IMR-90 (cell line): ENCODE measurements at regions not wholly inside any gene's neighbourhood (a gene's known extent, or its start where the extent isn't known, plus 50 kb on each side); places are given as distances from the start of the nearest gene placed in this dataset.

Source experiments
- BHLHE40 ChIP-seq: fragments of 150-350 bp; IDR thresholded peaks from 2 replicates; pipeline ENCODE4 v1.6.1; 2016; ENCODE audit warnings: mild to moderate bottlenecking, low read depth, low read length
- CEBPB ChIP-seq: IDR thresholded peaks from 2 replicates; pipeline ENCODE4 v1.6.1; 2012; ENCODE audit warnings: low read depth, low read length, improper control_type of control experiment
- FOS ChIP-seq: fragments of 150-350 bp; IDR thresholded peaks from 2 replicates; pipeline ENCODE4 v1.6.1; 2016; ENCODE audit warnings: low read depth, low read length
- MAFK ChIP-seq: IDR thresholded peaks from 2 replicates; pipeline ENCODE4 v1.6.1; 2012; ENCODE audit warnings: low read depth, low read length, improper control_type of control experiment
- MAZ ChIP-seq: IDR thresholded peaks from 2 replicates; pipeline ENCODE4 v1.6.1; 2012; ENCODE audit warnings: low read depth, mild to moderate bottlenecking, low read length, improper control_type of control experiment, moderate library complexity, borderline replicate concordance
- MXI1 ChIP-seq: IDR thresholded peaks from 2 replicates; pipeline ENCODE4 v1.6.1; 2012; ENCODE audit warnings: low read depth, mild to moderate bottlenecking, low read length, moderate library complexity, borderline replicate concordance
- NFE2L2 ChIP-seq: fragments of 150-350 bp; IDR thresholded peaks from 2 replicates; pipeline ENCODE4 v1.6.1; 2016; ENCODE audit warnings: low read depth, mild to moderate bottlenecking, low read length
- POLR2A ChIP-seq: IDR thresholded peaks from 2 replicates; pipeline ENCODE4 v1.6.1; 2012; ENCODE audit warnings: mild to moderate bottlenecking, low read depth, low read length
- RCOR1 ChIP-seq: IDR thresholded peaks from 2 replicates; pipeline ENCODE4 v1.6.1; 2012; ENCODE audit warnings: mild to moderate bottlenecking, low read length, improper control_type of control experiment; ENCODE audit not compliant: insufficient replicate concordance
- RFX5 ChIP-seq: IDR thresholded peaks from 2 replicates; pipeline ENCODE4 v1.8.0; 2012; ENCODE audit warnings: low read depth, mild to moderate bottlenecking, low read length, moderate library complexity
- TF ChIP-seq, protein P1 (sequence below): conservative IDR thresholded peaks from 2 replicates; pipeline ENCODE4 v1.5.1; 2012; ENCODE audit warnings: mild to moderate bottlenecking, low read depth, low read length, improper control_type of control experiment
- TF ChIP-seq, protein P2 (sequence below): fragments of 150-350 bp; IDR thresholded peaks from 2 replicates; pipeline ENCODE4 v1.6.1; 2017; ENCODE audit warnings: mild to moderate bottlenecking, antibody characterized with exemption, low read length, low read depth
- TF ChIP-seq, protein P3 (sequence below): fragments of 150-350 bp; IDR thresholded peaks from 2 replicates; pipeline ENCODE4 v1.6.1; 2016; ENCODE audit warnings: low read depth, mild to moderate bottlenecking, low read length, moderate library complexity, borderline replicate concordance

DNA sequence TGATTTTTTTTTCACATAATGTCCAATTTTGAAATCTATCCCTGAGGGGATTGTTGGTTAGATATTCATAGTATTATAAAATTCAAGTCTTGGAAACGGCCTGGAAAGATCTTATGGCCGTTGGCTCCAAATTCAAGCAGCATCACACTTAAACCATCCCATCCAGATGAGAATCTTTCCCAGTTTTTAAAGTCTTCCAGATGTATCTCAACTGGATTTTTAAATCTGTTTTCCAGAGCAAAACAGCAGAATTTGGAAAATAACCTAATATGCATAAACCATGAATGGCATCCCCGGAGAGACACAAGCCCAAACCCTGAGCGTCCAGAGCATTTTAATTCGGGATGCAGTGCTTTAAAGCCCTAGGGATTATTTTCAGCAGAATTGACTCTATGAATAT, 208.2 kb upstream of the PRKCQ start:
- TF ChIP-seq, protein P1, sequence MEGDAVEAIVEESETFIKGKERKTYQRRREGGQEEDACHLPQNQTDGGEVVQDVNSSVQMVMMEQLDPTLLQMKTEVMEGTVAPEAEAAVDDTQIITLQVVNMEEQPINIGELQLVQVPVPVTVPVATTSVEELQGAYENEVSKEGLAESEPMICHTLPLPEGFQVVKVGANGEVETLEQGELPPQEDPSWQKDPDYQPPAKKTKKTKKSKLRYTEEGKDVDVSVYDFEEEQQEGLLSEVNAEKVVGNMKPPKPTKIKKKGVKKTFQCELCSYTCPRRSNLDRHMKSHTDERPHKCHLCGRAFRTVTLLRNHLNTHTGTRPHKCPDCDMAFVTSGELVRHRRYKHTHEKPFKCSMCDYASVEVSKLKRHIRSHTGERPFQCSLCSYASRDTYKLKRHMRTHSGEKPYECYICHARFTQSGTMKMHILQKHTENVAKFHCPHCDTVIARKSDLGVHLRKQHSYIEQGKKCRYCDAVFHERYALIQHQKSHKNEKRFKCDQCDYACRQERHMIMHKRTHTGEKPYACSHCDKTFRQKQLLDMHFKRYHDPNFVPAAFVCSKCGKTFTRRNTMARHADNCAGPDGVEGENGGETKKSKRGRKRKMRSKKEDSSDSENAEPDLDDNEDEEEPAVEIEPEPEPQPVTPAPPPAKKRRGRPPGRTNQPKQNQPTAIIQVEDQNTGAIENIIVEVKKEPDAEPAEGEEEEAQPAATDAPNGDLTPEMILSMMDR, result no peak
- TF ChIP-seq POLR2A, result no peak
- no peak for TF ChIP-seq CEBPB
- TF ChIP-seq, protein P2, sequence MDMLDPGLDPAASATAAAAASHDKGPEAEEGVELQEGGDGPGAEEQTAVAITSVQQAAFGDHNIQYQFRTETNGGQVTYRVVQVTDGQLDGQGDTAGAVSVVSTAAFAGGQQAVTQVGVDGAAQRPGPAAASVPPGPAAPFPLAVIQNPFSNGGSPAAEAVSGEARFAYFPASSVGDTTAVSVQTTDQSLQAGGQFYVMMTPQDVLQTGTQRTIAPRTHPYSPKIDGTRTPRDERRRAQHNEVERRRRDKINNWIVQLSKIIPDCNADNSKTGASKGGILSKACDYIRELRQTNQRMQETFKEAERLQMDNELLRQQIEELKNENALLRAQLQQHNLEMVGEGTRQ, result no peak
- TF ChIP-seq RCOR1, result no peak
- no peak for TF ChIP-seq MXI1
- TF ChIP-seq MAFK, result no peak
- TF ChIP-seq, protein P3, sequence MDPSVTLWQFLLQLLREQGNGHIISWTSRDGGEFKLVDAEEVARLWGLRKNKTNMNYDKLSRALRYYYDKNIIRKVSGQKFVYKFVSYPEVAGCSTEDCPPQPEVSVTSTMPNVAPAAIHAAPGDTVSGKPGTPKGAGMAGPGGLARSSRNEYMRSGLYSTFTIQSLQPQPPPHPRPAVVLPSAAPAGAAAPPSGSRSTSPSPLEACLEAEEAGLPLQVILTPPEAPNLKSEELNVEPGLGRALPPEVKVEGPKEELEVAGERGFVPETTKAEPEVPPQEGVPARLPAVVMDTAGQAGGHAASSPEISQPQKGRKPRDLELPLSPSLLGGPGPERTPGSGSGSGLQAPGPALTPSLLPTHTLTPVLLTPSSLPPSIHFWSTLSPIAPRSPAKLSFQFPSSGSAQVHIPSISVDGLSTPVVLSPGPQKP, result no peak
- TF ChIP-seq BHLHE40, result no peak
- no peak for TF ChIP-seq RFX5
- no peak for TF ChIP-seq FOS
- no peak for TF ChIP-seq NFE2L2
- TF ChIP-seq MAZ, result no peak
